ENCODE measurements at regions not wholly inside any gene's neighbourhood (a gene's known extent, or its start where the extent isn't known, plus 50 kb on each side); places are given as distances from the start of the nearest gene placed in this dataset.
A peak's percentile ranks its signal among the peaks of the same experiment; 100 is the strongest.

DNA sequence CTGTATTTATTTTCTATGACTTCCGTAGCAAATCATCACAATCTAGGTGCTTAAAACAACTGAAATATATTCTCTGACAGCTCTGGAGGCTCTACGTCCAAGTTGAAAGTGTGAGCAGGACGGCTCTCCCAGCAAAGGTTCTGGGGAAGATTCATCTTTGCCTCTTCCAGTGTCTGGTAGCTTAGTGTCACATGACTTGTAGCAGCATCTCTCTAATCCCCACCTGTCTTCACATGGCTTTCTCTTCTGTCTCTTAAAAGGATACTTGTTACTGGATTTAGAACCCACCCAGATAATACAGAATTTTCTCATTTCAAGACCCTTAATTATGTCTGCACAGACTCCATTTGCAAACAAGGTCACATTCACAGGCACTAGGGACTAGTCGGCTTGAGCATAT, 687.7 kb upstream of the RBFOX1 start:
- no peak for DNase-seq

DNA sequence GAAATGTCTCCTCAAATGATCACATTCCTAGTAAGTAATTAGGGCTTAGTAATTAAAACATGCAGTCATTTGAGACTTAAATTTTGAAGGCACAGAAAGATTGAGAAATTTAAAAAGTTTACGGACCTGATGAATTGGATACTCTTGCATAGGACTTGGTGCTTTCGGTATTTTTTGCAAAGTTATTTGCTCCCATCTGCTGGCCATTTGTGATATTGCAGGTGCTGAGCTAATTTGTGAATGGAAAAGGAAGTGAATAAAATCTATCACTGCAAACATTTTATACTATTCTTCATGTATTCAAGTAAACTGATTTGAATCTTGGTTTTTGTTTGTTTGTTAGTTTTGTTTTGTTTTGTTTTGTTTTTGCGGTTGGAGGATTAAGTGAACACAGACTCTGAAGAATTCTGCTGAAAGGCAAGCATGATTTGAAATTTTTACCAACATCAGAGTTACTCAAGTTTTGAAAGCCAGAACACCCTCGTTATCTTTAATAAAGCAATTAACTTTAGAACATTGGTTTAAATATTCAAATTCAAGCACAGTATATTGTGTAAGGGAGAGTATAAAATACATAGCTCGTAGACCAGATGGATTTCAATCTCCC, 689.5 kb upstream of the RBFOX1 start:
- peak; percentile 68 for DNase-seq

DNA sequence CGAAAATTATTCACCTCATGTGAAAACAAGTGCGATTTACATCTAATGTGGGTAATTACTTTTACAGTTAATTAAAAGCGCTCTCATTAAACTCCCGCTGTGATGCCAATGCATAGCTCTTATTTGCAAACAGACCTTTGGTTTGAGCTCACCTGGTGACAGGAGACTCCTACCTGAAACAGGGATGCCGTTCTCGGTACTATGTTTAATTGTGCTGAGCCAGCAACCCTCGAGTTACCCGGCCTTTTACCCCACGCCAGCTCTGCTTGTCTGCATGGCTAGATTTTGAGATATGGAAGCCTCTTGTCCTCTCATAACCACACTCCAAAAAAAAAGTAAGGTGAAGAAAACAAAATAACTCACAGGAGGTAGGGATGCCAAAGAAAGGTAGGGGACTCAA, 690.4 kb upstream of the RBFOX1 start:
- DNase-seq: no peak

DNA sequence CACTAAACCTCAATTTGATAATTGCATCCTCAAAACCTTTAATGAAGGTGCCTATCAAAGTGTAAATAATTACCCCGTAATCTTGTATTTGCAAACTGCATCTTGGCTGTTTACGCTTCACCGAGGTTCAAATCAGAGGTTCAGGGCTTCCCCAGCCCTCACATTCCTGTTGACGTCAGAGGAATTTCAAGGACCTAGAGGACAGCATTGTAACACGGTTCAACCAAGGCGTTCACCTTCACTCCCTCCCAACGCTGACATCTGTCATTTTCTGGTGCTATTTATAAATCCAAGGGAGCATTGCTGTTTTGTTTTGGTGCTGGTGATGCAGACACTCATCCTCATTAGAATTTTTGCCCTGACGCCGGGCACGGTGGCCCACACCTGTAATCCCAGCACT, 691.6 kb upstream of the RBFOX1 start:
- no peak for DNase-seq

DNA sequence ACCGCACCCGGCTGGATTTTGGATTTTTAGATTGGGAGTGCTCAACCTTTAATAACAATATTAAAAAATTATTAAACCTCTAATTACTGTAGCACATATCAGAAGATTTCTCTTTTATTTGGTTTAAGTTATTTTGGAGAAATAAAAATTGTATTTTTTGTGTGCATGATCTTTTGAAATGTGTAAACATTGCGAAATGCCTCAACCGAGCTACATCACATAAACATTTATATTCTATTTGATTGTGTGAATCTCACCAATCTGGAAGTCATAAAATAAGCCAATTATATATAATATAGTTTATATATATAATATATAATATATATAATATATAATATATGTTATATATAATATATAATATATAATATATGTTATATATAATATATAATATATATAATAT, 696.2 kb upstream of the RBFOX1 start:
- no peak for DNase-seq

DNA sequence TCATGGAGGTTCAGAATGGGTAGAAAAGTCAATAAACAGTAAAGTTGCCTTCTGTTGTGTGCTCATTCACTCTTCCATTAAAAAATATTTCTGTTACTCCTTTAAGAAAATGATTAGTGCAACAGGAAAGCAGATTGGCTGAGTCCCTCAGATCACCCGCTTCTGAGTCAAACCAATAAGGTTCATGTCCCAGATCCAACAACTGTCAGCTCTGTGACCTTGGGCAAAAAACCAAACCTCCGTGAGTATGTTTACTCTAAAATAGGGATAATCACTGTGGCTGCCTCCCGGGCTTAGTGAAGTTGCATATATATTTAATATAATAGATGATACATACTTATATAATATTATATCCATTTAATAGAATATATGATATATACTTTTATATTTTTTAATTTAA, 698.5 kb upstream of the RBFOX1 start:
- no peak for DNase-seq

DNA sequence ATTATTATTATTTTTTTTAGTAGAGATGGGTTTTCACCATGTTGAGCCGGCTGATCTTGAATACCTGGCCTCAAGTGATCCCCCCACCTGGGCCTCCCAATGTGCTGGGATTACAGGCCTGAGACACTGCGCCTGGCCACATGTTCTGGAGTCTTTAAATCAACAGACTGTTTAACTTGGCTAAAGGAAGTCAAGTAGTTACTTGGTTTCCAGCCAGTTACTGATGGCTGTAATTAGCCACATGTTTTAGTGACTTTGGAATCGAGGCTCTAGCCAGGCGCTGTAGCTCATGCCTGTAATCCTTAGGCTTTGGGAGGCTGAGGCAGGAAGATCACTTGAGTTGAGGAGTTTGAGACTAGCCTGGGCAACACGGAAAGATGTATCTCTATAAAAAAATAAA, 699.2 kb upstream of the RBFOX1 start:
- DNase-seq: no peak

DNA sequence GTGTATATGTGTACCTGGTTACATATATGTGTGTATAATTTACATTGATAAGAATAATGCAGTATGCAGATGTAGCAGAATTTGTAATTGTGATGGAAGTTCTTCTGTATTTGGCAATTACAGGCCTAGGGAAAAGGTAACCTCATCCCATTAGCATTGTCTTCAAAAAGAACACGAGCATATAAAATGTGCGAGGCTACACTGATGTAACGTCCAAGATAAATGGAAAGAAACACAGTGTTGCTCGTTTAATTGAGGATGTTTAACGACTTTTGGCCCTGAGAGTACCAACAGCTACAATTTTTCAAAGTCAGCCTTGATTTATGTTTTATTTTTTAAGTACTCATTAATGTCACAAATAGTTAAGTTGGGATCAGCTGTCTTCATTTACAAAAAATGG, 703.5 kb upstream of the RBFOX1 start:
- no peak for DNase-seq

DNA sequence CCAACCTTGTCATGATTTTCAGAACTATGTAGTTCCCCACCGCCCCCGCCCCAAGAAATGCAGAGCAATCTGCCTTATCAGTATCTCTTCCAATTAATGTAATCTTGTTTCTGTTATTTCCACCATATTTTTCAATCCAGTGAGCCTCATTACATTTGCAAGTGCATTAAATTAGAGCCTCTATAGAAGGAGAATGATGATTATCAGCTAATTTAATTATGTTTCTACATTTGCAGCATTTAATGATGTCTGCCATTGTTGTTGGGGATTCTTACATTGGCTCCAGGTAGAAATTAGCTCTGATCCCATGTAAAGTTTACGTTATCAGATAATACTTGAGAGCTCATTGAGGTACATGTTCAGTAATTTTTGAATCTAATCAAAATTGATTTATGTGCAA, 707.0 kb upstream of the RBFOX1 start:
- no peak for DNase-seq

DNA sequence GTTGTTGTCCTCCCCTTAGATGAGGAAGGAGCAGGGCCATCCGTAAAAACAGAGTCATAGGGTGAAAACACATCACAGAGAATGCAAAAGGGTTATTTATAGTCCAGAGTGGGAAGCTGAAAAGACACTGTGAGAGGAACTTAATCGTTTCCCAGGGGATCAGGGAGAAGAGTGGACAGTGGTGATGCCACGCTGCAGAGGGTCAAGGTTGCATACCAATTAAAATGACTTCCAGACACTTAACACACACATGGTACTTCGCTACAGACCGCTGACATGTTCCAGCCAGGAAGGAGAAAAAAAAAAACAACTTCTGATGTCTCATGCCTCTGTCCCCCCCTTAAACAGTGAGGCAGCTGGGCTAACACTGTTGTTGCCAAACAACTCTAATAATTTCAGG, 713.8 kb upstream of the RBFOX1 start:
- no peak for DNase-seq

DNA sequence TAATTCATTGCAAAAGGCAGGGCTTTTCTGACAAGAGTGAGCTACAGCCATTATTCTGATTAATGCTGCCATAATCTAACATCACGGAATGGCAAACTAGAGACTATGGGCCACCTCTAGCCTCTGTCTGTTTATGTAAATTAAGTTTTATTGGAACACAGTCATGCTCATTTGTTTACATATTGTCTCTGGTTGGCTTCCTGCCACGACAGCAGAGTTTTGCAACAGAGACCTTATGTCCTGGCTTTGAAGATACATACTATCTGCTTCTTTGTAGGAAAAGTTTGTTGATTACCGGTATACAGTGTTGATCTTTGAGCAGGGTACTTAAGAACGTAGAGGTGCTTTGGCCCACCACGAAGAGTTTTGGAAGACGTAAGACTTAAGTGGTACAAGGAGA, 715.9 kb upstream of the RBFOX1 start:
- DNase-seq: no peak

DNA sequence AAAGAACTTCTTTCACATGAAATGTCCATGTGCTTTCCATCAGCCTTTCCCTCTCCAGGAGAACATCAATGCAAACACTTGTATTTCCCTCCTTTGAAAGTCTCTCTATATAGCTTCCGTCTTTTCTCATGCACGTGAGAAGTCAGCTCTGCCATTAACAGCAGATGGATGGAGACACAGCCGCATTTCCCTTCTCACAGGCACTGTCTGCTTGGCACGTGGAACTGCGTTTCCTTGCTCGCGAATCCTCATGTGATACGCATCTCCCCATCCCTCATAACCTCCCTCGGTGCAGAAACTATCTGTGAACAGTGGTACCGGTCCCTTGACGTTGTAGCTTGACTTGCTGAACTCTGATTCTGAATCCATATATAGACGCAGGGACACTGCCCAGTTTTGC, 717.0 kb upstream of the RBFOX1 start:
- DNase-seq: no peak

DNA sequence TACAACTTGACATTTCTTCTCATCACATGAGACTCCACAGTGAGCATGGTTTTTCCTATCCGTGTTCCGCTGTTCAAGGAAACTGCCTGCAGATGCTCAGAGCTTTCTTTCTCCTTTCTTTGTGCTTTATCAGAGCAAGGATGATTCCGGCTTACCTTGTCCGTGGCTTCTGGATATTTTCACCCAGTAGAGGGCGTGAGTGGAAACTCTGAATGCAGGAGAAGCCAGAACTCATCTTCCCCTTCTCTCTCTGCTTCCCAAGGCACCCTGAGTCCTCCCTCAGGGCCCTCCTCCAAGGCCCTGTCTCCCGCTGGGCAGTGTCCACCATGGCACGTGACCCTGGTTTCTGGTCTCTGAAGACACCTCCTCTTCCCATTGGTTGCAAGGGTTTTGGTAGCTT, 721.1 kb upstream of the RBFOX1 start:
- DNase-seq: no peak

DNA sequence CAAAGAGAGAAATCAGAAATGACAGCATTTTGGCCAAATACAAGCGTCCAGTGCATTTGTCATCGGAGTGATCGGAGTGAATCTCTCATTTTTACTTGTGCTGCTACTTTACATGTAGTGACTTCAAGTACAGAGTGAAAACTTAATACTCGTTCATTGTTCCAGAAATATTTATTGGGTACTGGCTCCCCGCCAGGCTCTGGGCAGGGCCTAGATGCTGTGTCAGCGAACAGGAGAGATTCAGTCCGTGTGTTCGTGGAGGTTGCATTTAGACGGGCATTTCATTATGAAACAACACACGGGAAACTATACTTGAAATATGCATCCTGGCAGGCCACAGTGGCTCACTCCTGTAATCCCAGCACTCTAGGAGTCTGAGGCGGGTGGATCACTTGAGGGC, 727.2 kb upstream of the RBFOX1 start:
- no peak for DNase-seq

DNA sequence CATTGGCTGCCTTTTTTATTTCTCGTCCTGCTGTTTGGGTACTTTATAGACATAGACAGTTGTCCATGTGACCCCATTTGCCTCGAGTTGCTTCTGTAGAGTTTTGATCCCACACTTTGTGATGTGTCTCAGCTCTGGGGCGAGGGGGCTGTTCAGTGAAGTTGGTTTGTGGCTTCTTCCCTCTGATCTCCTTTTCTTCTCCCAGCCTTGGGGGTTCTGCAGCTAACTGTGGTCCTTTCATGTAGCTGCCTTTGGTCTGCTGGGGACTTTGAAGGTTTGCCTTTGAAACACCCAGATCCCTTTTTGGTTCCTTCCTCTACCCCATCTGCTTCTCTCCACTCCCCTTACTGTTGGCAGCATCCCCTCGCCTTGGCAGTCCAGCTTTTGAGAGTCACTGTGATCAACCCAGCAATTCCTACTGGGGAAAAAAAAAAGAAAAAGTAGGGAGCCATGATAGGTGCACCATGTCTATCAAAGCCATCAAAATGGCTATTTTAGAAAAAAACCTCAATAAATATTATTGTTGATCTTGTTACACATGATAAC, 728.8 kb upstream of the RBFOX1 start:
- no peak for DNase-seq

DNA sequence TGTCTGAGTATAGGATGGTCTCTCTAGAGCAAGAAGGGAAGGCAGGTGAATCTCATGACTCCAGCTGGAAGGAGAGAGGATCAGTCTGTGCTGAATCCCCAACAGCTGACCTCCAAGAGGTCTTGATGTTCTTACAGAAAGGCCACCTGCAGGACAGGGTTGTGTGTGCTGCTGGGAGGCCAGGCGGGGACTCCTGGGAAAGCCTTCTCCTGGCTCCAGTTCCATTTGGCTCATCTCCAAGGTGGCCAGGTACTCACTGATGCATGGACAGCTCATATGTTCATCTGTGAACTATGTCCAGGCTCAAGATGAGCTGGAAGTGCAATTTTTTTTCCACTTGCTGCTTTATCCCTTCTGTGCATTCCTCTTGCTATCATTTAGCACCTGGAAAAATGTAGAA, 730.2 kb upstream of the RBFOX1 start:
- DNase-seq: no peak

DNA sequence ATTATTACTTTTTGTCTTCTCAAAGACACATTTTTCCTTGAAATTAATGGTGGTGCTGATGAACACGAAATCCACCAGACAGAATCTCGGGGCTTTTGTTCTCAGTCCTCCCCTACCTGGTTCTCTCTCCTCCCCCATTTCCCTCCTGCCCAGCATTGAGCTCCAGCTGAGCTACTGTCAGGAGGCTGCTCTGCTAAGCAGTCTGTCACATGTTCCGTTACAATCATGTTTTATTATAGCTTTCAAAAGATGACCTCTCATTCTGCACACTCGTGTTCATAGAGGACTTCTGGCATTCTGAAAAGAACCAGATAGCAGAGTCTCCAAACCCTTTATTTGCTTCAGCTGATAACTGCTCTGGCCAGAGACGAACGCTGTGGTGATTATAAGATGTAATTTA, 732.5 kb upstream of the RBFOX1 start:
- DNase-seq: no peak

DNA sequence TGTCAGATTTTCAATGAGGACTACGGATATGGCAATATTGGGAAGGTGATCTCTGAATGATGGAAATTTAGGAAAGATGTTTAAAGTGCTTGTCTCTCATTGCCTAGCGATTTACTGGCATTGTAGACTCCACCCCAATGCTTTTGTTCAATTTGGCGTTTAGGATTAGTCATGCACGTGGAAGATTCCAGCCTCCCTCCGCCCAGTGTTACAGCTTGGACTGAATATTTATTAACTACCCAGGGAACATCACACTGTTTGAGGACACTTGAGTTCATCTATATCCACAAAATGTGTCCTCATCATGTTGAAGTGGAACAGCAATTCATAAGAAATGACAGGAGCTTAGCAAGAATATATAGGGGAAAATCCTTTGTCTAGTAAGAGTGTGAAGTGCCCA, 738.8 kb upstream of the RBFOX1 start:
- no peak for DNase-seq

DNA sequence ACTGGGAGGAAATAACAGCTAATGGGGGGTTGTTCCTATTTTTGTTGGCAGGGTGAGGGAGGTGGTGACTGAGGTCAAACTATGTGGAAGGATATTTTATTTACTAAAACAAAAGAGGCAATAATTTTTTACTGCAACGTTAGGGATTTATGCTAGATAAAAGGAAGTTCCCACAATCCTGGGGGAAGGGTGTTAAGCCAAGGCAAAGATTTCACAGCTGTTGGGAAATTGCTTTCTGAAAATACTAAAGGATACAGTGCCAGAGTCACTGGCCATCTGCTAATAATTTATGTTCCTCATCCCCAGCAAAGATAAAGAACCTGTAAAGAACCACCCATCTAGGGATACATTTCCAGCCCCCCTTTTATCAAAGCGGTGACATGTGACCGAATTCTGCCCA, 756.0 kb upstream of the RBFOX1 start:
- DNase-seq: no peak

DNA sequence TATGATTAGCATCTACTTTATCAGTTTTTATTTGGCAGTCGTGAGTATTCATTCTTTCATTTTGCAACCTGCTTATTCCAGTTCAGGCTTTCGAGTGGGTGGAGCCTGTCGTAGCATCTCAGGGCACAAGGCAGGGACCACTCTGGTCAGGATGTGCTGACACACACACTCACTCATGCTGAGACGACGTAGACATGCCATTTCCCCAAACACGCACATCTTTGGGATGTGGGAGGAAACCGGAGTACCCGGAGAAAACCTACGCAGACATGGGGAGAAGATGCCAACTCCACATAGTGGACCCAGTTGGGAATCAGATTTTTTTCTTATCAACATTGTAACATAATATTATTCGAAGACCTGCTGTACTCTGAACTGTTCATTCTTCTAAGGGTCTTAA, 756.5 kb upstream of the RBFOX1 start:
- no peak for DNase-seq

DNA sequence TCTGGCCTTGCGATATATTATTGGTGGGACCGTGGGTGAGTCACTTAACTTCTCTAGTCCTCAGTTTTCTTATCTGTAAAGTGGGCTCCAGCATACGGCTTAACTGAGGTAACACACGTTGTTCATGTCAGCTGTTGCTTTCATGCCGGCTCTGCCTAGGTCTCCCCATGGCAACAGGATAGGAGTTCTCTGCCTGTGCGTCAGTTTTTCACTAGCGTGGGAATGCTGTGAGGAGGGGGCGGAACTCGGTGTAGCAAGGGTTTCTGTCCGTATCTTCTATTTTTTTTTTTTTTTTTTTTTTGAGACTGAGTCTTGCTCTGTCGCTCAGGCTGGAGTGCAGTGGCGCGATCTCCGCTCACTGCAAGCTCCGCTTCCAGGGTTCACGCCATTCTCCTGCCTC, 758.5 kb upstream of the RBFOX1 start:
- DNase-seq: no peak

DNA sequence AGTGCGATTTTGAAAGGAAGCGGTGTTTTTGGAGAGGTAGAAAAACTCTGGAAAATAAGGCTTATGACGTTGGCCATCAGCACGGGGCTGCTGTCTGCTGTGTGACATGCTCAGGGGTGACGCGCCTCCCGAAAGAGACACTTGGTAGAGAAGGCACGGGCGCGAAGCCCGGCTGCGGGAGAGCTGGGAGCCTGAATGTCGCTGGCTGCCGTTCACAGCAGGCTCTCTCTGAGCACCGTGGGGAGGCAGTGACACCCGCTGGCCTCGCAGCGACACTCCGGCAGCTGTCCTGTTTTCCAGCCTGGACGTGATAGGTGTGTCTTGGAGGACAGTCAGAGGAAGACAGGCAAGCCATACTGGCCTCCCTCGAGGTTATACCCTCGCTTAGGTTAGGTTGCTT, 759.1 kb upstream of the RBFOX1 start:
- DNase-seq: no peak

DNA sequence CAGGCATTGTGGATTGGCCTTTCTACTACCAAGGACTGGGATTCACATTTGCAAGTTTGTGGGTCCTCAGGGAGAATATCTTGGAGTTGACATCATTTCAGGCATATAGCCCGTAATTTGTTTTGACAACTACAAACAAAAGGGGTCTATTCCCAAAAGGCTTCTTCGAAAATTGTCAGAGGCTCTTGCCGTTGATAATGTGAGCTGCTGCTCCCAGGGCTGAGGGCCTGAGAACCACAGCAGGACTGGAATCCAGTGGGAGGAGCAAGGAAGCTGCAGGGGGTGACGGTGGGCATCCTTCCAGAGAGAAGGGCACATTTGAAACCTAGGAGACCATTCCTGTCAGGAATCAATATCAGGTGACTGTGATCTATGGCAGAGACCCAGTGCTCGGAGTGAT, 761.6 kb upstream of the RBFOX1 start:
- DNase-seq: no peak

DNA sequence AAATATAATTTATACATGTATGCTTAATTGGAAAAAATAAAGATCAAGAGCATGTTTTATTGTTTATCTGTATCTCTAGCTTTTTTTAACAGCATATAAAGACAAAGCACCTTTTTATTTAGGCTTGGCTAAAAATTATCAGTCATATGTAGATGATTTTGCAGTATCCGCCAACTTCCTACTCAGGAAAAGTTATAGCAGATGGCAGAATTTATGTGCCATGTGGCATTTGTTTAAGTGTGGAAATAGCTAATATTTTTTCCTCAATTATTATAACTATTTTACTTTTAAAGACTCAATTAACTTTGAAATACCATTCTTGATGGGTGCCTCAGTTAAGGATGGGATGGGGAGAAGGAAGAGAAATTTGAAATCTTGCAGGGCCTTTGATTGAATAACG, 762.1 kb upstream of the RBFOX1 start:
- no peak for DNase-seq

DNA sequence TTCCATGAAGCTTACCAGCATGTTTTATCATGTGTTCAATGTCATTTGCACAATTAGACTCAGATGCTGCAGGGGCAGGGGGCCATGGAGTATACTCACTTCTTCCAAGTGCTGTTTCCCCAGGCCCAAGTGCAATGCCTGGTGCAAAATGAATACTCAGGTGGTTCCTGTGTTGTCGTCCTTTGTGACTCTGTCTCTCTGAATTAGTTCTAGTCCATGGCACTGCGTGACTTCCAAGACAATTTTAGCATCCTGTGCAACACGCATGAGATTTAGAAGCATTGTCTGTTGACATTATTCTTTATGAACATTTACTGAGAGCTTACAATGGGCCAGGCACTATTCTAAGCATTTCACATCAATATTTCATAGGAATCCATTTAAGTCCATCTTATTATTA, 769.7 kb upstream of the RBFOX1 start:
- no peak for DNase-seq

All from suppressor macrophage treated with lipopolysaccharide for 4 hours (primary cell).